GM12878 (cell line): ENCODE measurements at regions not wholly inside any gene's neighbourhood (a gene's known extent, or its start where the extent isn't known, plus 50 kb on each side); places are given as distances from the start of the nearest gene placed in this dataset.

Experiments
- ATAC-seq: fragments of 200-7000 bp; cut with Tn5 transposase; 3 replicates; pipeline ENCODE4 v1.9.1; 2020; ENCODE audit warnings: mild to moderate bottlenecking, moderate library complexity
- BruUV-seq: library from RNA; stranded (reverse); fragments of 400-500 nt; replicated peaks from 2 replicates; lab custom pipeline; 2021; lab: Mats Ljungman, UMichigan
- CTCF ChIA-PET: fragments of 300-600 bp; sonication (Branson Sonifier 250); formaldehyde crosslinking; extraction: SDS; loops from one replicate; lab custom pipeline; 2021; ENCODE audit warnings: inconsistent platforms; lab: Yijun Ruan, JAX
- POLR2A ChIA-PET: fragments of 350-600 bp; formaldehyde crosslinking; extraction: SDS; loops from one replicate; lab custom pipeline; 2021; ENCODE audit warnings: inconsistent platforms; lab: Charles Lee
- RAD21 ChIA-PET: fragments of 300-600 bp; sonication (Branson Sonifier 250); formaldehyde crosslinking; loops from one replicate; lab custom pipeline; 2023; ENCODE audit warnings: antibody characterized with exemption; ENCODE audit not compliant: unreplicated experiment; lab: Charles Lee
- SMC1A ChIA-PET: fragments of 300-600 bp; sonication (Branson Sonifier 250); formaldehyde crosslinking; loops from one replicate; lab custom pipeline; 2023; ENCODE audit not compliant: unreplicated experiment, uncharacterized antibody; lab: Charles Lee
- DNase-seq: peaks from one replicate; pipeline ENCODE4 v3.0.0-alpha.2; 2011; ENCODE audit warnings: low read depth, low spot score
- FAIRE-seq: peaks from 3 replicates; lab custom pipeline; 2011; peaks lifted over from hg19 to GRCh38; lab: Jason Lieb, UNC
- H2AFZ ChIP-seq: 2 replicates; pipeline ENCODE4 v1.6.0; 2011; ENCODE audit warnings: low read depth, low read length, control low read depth; ENCODE audit not compliant: control insufficient read depth
- H3K27ac ChIP-seq: 2 replicates; pipeline ENCODE4 v1.5.1; 2011; ENCODE audit warnings: control low read depth; ENCODE audit not compliant: control insufficient read depth, insufficient read depth
- H3K27me3 ChIP-seq, 2 experiments: replicated peaks in 1 of 2; 2 replicates each; pipeline versions ENCODE4 v1.6.0 to v1.6.1; 2011; ENCODE audit warnings: low read length in 1 of 2; ENCODE audit not compliant: control insufficient read depth in 2 of 2, insufficient read depth in 2 of 2
- H3K36me3 ChIP-seq, 2 experiments: 2 replicates each; pipeline ENCODE4 v1.5.1; 2011; ENCODE audit warnings: low read length in 1 of 2; ENCODE audit not compliant: control insufficient read depth in 2 of 2, insufficient read depth in 2 of 2
- H3K4me1 ChIP-seq: 2 replicates; pipeline ENCODE4 v1.6.1; 2011; ENCODE audit warnings: mild to moderate bottlenecking, low read length, moderate library complexity, mixed read lengths; ENCODE audit not compliant: control insufficient read depth, insufficient read depth
- H3K4me2 ChIP-seq: 2 replicates; pipeline ENCODE4 v1.6.0; 2011; ENCODE audit warnings: control low read depth; ENCODE audit not compliant: control insufficient read depth, insufficient read depth
- H3K4me3 ChIP-seq: fragments of 200-600 bp; sonication (generic); 2 replicates; pipeline ENCODE4 v1.5.1; 2016
- H3K79me2 ChIP-seq: 2 replicates; pipeline ENCODE4 v1.6.0; 2011; ENCODE audit warnings: low read length; ENCODE audit not compliant: control insufficient read depth, insufficient read depth
- H3K9ac ChIP-seq: 2 replicates; pipeline ENCODE4 v1.8.0; 2011; ENCODE audit warnings: low read length, control low read depth, mixed read lengths; ENCODE audit not compliant: control insufficient read depth, insufficient read depth
- H3K9me3 ChIP-seq: replicated peaks from 3 replicates; pipeline ENCODE4 v1.5.1; 2011; ENCODE audit warnings: mild to moderate bottlenecking, low read length; ENCODE audit not compliant: control insufficient read depth, insufficient read depth
- H4K20me1 ChIP-seq: 2 replicates; pipeline ENCODE4 v1.6.0; 2011; ENCODE audit not compliant: control insufficient read depth, insufficient read depth
- ATF7 ChIP-seq: fragments of 450-650 bp; IDR thresholded peaks from 2 replicates; pipeline ENCODE4 v1.6.1; 2016; ENCODE audit warnings: low read depth, mild to moderate bottlenecking
- DPF2 ChIP-seq: fragments of 450-650 bp; IDR thresholded peaks from 2 replicates; pipeline ENCODE4 v1.6.1; 2017; ENCODE audit warnings: mild to moderate bottlenecking
- MLLT1 ChIP-seq: fragments of 450-650 bp; IDR thresholded peaks from 2 replicates; pipeline ENCODE4 v1.6.1; 2016; ENCODE audit warnings: mild to moderate bottlenecking
- PRDM15 ChIP-seq: fragments of 450-650 bp; formaldehyde crosslinking; IDR thresholded peaks from 2 replicates; pipeline ENCODE4 v1.4.0; 2020; ENCODE audit warnings: mild to moderate bottlenecking, moderate library complexity
- RAD51 ChIP-seq: fragments of 450-650 bp; IDR thresholded peaks from 2 replicates; pipeline ENCODE4 v1.6.1; 2016; ENCODE audit warnings: moderate library complexity, mild to moderate bottlenecking, inconsistent platforms
- SUPT20H ChIP-seq: IDR thresholded peaks from 2 replicates; pipeline ENCODE4 v1.6.1; 2011; ENCODE audit warnings: low read depth, mild to moderate bottlenecking, low read length, moderate library complexity, borderline replicate concordance; ENCODE audit not compliant: control insufficient read depth
- TBL1XR1 ChIP-seq: IDR thresholded peaks from 2 replicates; pipeline ENCODE4 v1.6.1; 2012; ENCODE audit warnings: low read depth, low read length, improper control_type of control experiment
- TCF7 ChIP-seq: IDR thresholded peaks from 2 replicates; pipeline ENCODE4 v1.6.1; 2014; ENCODE audit warnings: antibody characterized with exemption, borderline replicate concordance
- ZBED1 ChIP-seq: IDR thresholded peaks from 2 replicates; pipeline ENCODE4 v1.6.1; 2016; ENCODE audit warnings: borderline replicate concordance
- ZBTB4 ChIP-seq: fragments of 450-650 bp; formaldehyde crosslinking; IDR thresholded peaks from 2 replicates; pipeline ENCODE4 v1.4.0; 2022; ENCODE audit warnings: mild to moderate bottlenecking, moderate library complexity
- ZZZ3 ChIP-seq: IDR thresholded peaks from 2 replicates; pipeline ENCODE4 v1.6.1; 2011; ENCODE audit warnings: low read depth; ENCODE audit not compliant: control insufficient read depth, insufficient read length
- WGBS: methylation state at CpG from one replicate; pipeline ENCODE4 v1.1.6; 2016; ENCODE audit warnings: low lambda C conversion rate; ENCODE audit not compliant: insufficient replicate concordance, insufficient coverage; ENCODE audit errors: missing lambda C conversion rate; 5-methylcytosine and 5-hydroxymethylcytosine counted together
- in situ Hi-C: fragments of 300-500 bp; cut with MboI; formaldehyde crosslinking; loops from 9 replicates; pipeline ENCODE4 v1.14.3; 2018; ENCODE audit warnings: mixed read lengths
- intact Hi-C: fragments of 100-400 bp; cut with micrococcal nuclease; formaldehyde crosslinking; loops from one replicate; pipeline ENCODE4 v1.14.2; 2022; ENCODE audit not compliant: unreplicated experiment

GRCh38 chr1:157460381-157460780, 91.9 kb downstream of the FCRL5 start:
- in situ Hi-C loops = no loop called here
- no TSS peak for BruUV-seq
- H4K20me1 ChIP-seq = no peaks in the 10 kb centered on the region

More at GRCh38 chr1:157460381-157460780, 91.9 kb downstream of the FCRL5 start:
- WGBS = 58% methylated on average over 1 of the region's 1 CpG
- no peaks in the 10 kb centered on the region for H3K36me3 ChIP-seq
- RAD21 ChIA-PET = no interaction called here
- CTCF ChIA-PET = interaction anchor here (1.0 kb wide), 1 partner anchor 370 kb away, joined by 3 read pairs; no protein-coding TSS in a partner anchor
- ATAC-seq (no peak), DNase-seq (no peak), FAIRE-seq (no peak)
- no peaks in the 10 kb centered on the region for H3K4me1 ChIP-seq
- H3K27me3 ChIP-seq = no peaks in the 10 kb centered on the region
- no peak overlapping the region for H3K4me2 ChIP-seq
- no peak overlapping the region for H3K27ac ChIP-seq
- H3K79me2 ChIP-seq = no peaks in the 10 kb centered on the region
- H3K4me3 ChIP-seq = no peak overlapping the region
- H2AFZ ChIP-seq = no peak overlapping the region
- no peak overlapping the region for H3K9ac ChIP-seq
- intact Hi-C loops = no loop called here
- TF ChIP-seq ZZZ3 (no peak), TCF7 (no peak), ATF7 (no peak), ZBED1 (no peak), TBL1XR1 (no peak), RAD51 (no peak), DPF2 (no peak), MLLT1 (no peak), ZBTB4 (no peak), PRDM15 (CRISPR knock-in tag) (no peak), SUPT20H (no peak)
- H3K9me3 ChIP-seq = no peaks in the 10 kb centered on the region
- SMC1A ChIA-PET = interaction anchor here (1.0 to 1.2 kb wide), 2 partner anchors 12 to 55 kb away, joined by 3 read pairs; no protein-coding TSS in a partner anchor
- POLR2A ChIA-PET = no interaction called here
